H1 (cell line): ENCODE measurements at regions not wholly inside any gene's neighbourhood (a gene's known extent, or its start where the extent isn't known, plus 50 kb on each side); places are given as distances from the start of the nearest gene placed in this dataset.

ENCODE experiments used
- CTCF ChIA-PET: fragments of 300-600 bp; sonication (Branson Sonifier 250); formaldehyde crosslinking; loops from one replicate; lab custom pipeline; 2021; ENCODE audit not compliant: partially characterized antibody; lab: Charles Lee
- POLR2A ChIA-PET: fragments of 300-600 bp; sonication (Branson Sonifier 250); formaldehyde crosslinking; loops from one replicate; lab custom pipeline; 2021; ENCODE audit warnings: inconsistent platforms; ENCODE audit not compliant: partially characterized antibody; lab: Charles Lee
- DNase-seq, 2 experiments: peaks; one replicate each; pipeline versions ENCODE4 v3.0.0 to v3.0.0-alpha.2; 2010 to 2022; ENCODE audit warnings: low spot score in 2 of 2, low read depth in 1 of 2, mixed read lengths in 1 of 2
- FAIRE-seq: peaks from 2 replicates; lab custom pipeline; 2011; peaks lifted over from hg19 to GRCh38; lab: Jason Lieb, UNC
- H2AFZ ChIP-seq: 2 replicates; pipeline ENCODE4 v1.8.1; 2012; ENCODE audit warnings: low read length, inconsistent platforms
- H2AK5ac ChIP-seq: 2 replicates; pipeline ENCODE4 v1.6.1; 2013; ENCODE audit warnings: low read depth, low read length
- H2BK120ac ChIP-seq: replicated peaks from 2 replicates; pipeline ENCODE3; 2013; ENCODE audit warnings: low read depth, low read length, inconsistent platforms
- H2BK12ac ChIP-seq: 2 replicates; pipeline ENCODE4 v1.6.1; 2013; ENCODE audit warnings: low read depth, low read length
- H2BK15ac ChIP-seq: 2 replicates; pipeline ENCODE4 v1.6.1; 2013; ENCODE audit warnings: low read length
- H2BK20ac ChIP-seq: 2 replicates; pipeline ENCODE4 v1.6.1; 2013; ENCODE audit warnings: low read length
- H2BK5ac ChIP-seq: 2 replicates; pipeline ENCODE4 v1.6.1; 2013; ENCODE audit warnings: low read depth, low read length
- H3K14ac ChIP-seq: 2 replicates; pipeline ENCODE4 v1.6.1; 2013; ENCODE audit warnings: inconsistent platforms; ENCODE audit not compliant: insufficient read length
- H3K18ac ChIP-seq: 2 replicates; pipeline ENCODE4 v1.6.1; 2013; ENCODE audit warnings: low read length; ENCODE audit errors: extremely low read depth
- H3K23ac ChIP-seq: 2 replicates; pipeline ENCODE4 v1.6.1; 2013; ENCODE audit warnings: inconsistent platforms; ENCODE audit not compliant: insufficient read length
- H3K23me2 ChIP-seq: 2 replicates; pipeline ENCODE4 v1.6.1; 2013; ENCODE audit warnings: low read depth, low read length
- H3K27ac ChIP-seq: 2 replicates; pipeline ENCODE4 v1.6.1; 2011; ENCODE audit warnings: low read depth, low read length, inconsistent platforms
- H3K27me3 ChIP-seq, 4 experiments: replicated peaks in 1 of 4; 1 replicate in 1 of 4; 2 replicates in 3 of 4; pipeline versions ENCODE4 v1.6.1 to v1.8.1; 2011 to 2013; ENCODE audit warnings: low read length in 3 of 4, mild to moderate bottlenecking in 3 of 4, inconsistent platforms in 2 of 4, mixed read lengths in 2 of 4, moderate library complexity in 1 of 4; ENCODE audit not compliant: control insufficient read depth in 3 of 4, insufficient read depth in 3 of 4; ENCODE audit errors: extremely low read depth in 1 of 4
- H3K36me3 ChIP-seq, 4 experiments: 2 replicates each; pipeline versions ENCODE4 v1.6.1 to v1.8.1; 2011 to 2013; ENCODE audit warnings: mild to moderate bottlenecking in 4 of 4, low read length in 3 of 4, moderate library complexity in 2 of 4, control low read depth in 1 of 4, inconsistent platforms in 1 of 4; ENCODE audit not compliant: insufficient read depth in 4 of 4, control insufficient read depth in 2 of 4
- H3K4ac ChIP-seq: replicated peaks from 2 replicates; pipeline ENCODE3; 2013; ENCODE audit warnings: low read length, low read depth, mixed read lengths, inconsistent platforms; ENCODE audit not compliant: insufficient read length
- H3K4me1 ChIP-seq, 4 experiments: replicated peaks in 1 of 4; 1 replicate in 1 of 4; 2 replicates in 3 of 4; pipeline versions ENCODE4 v1.6.1 to v1.8.1; 2011 to 2013; ENCODE audit warnings: low read length in 3 of 4, inconsistent platforms in 2 of 4, mixed read lengths in 1 of 4; ENCODE audit not compliant: insufficient read depth in 4 of 4, control insufficient read depth in 3 of 4
- H3K4me2 ChIP-seq, 2 experiments: 2 replicates each; pipeline versions ENCODE4 v1.6.1 to v1.8.1; 2011 to 2013; ENCODE audit warnings: low read depth in 2 of 2, low read length in 2 of 2, control low read depth in 1 of 2, inconsistent platforms in 1 of 2, mild to moderate bottlenecking in 1 of 2; ENCODE audit not compliant: insufficient read depth in 1 of 2
- H3K4me3 ChIP-seq, 4 experiments: fragments of 200-600, 300-600 bp in 1 of 4; sonication (generic), shearing (Covaris generic), sonication (Bioruptor Twin) in 1 of 4; 2 replicates each; pipeline versions ENCODE4 v1.5.1 to v1.8.1; 2011 to 2016; ENCODE audit warnings: low read length in 4 of 4, low read depth in 3 of 4, control low read depth in 2 of 4, inconsistent platforms in 2 of 4, mild to moderate bottlenecking in 2 of 4, mixed read lengths in 1 of 4, moderate library complexity in 1 of 4; ENCODE audit not compliant: insufficient read depth in 2 of 4; ENCODE audit errors: extremely low read depth in 1 of 4
- H3K56ac ChIP-seq: replicated peaks from 2 replicates; pipeline ENCODE3; 2013; ENCODE audit warnings: low read depth, mild to moderate bottlenecking, mixed read lengths, low read length, inconsistent platforms; ENCODE audit not compliant: insufficient read length
- H3K79me1 ChIP-seq: 2 replicates; pipeline ENCODE4 v1.6.1; 2013; ENCODE audit warnings: low read depth, low read length, control low read depth
- H3K79me2 ChIP-seq, 2 experiments: 2 replicates each; pipeline versions ENCODE4 v1.6.1 to v1.8.1; 2012 to 2013; ENCODE audit warnings: low read length in 2 of 2, mild to moderate bottlenecking in 2 of 2, inconsistent platforms in 1 of 2; ENCODE audit not compliant: insufficient read depth in 2 of 2, control insufficient read depth in 1 of 2
- H3K9ac ChIP-seq, 4 experiments: replicated peaks in 1 of 4; 1 replicate in 1 of 4; 2 replicates in 3 of 4; pipeline versions ENCODE4 v1.6.1 to v1.8.1; 2011 to 2013; ENCODE audit warnings: low read depth in 3 of 4, low read length in 3 of 4, control low read depth in 2 of 4, mild to moderate bottlenecking in 2 of 4, moderate library complexity in 2 of 4, inconsistent platforms in 1 of 4; ENCODE audit errors: extremely low read depth in 1 of 4
- H3K9me3 ChIP-seq, 2 experiments: 2 replicates each; pipeline versions ENCODE4 v1.6.1 to v1.8.1; 2012 to 2013; ENCODE audit warnings: mild to moderate bottlenecking in 2 of 2, moderate library complexity in 2 of 2, control low read depth in 1 of 2, inconsistent platforms in 1 of 2, low read depth in 1 of 2, low read length in 1 of 2, mixed read lengths in 1 of 2; ENCODE audit not compliant: insufficient read depth in 2 of 2
- H4K20me1 ChIP-seq, 2 experiments: replicated peaks in 1 of 2; 2 replicates each; pipeline versions ENCODE3 to v1.8.1; 2011 to 2013; ENCODE audit warnings: inconsistent platforms in 2 of 2, low read length in 2 of 2, mild to moderate bottlenecking in 1 of 2; ENCODE audit not compliant: insufficient read depth in 2 of 2, control insufficient read depth in 1 of 2
- H4K5ac ChIP-seq: 2 replicates; pipeline ENCODE4 v1.6.1; 2013; ENCODE audit warnings: low read length, low read depth, mixed read lengths, inconsistent platforms; ENCODE audit not compliant: insufficient read length
- H4K8ac ChIP-seq: 2 replicates; pipeline ENCODE4 v1.8.0; 2013; ENCODE audit warnings: mild to moderate bottlenecking, moderate library complexity, low read length, inconsistent platforms; ENCODE audit not compliant: insufficient read depth; ENCODE audit errors: extremely low read depth
- H4K91ac ChIP-seq: replicated peaks from 2 replicates; pipeline ENCODE3; 2013; ENCODE audit warnings: low read length, mixed read lengths, inconsistent platforms; ENCODE audit not compliant: insufficient read length
- BACH1 ChIP-seq: IDR thresholded peaks from 2 replicates; pipeline ENCODE4 v1.6.1; 2012; ENCODE audit warnings: low read length, improper control_type of control experiment
- E2F6 ChIP-seq: IDR thresholded peaks from 2 replicates; pipeline ENCODE4 v1.6.1; 2012; ENCODE audit warnings: inconsistent platforms
- EP300 ChIP-seq, 2 experiments: IDR thresholded peaks; 1 replicate in 1 of 2; 2 replicates in 1 of 2; pipeline ENCODE4 v1.6.1; 2011 to 2012; ENCODE audit warnings: low read depth in 2 of 2, low read length in 2 of 2, mild to moderate bottlenecking in 2 of 2, borderline replicate concordance in 1 of 2, inconsistent platforms in 1 of 2, moderate library complexity in 1 of 2
- FOSL1 ChIP-seq: IDR thresholded peaks from 2 replicates; pipeline ENCODE4 v1.6.1; 2011; ENCODE audit warnings: mild to moderate bottlenecking, low read depth, low read length, moderate library complexity; ENCODE audit not compliant: insufficient read depth
- GABPA ChIP-seq: IDR thresholded peaks from 2 replicates; pipeline ENCODE4 v1.6.1; 2011; ENCODE audit warnings: mild to moderate bottlenecking, low read length, moderate library complexity, borderline replicate concordance; ENCODE audit not compliant: insufficient read depth
- HDAC6 ChIP-seq: IDR thresholded peaks from one replicate; pipeline ENCODE4 v1.7.1; 2012; ENCODE audit warnings: low read depth, mild to moderate bottlenecking, inconsistent platforms, low read length, moderate library complexity
- KDM1A ChIP-seq: fragments of 200-600, 300-600 bp; sonication (generic); IDR thresholded peaks from 2 replicates; pipeline ENCODE4 v1.7.1; 2016; ENCODE audit warnings: mild to moderate bottlenecking, low read length, borderline replicate concordance
- MAFK ChIP-seq: IDR thresholded peaks from 2 replicates; pipeline ENCODE4 v1.6.1; 2012; ENCODE audit warnings: low read depth, mild to moderate bottlenecking, improper control_type of control experiment, low read length
- NRF1 ChIP-seq: IDR thresholded peaks from 2 replicates; pipeline ENCODE4 v1.6.1; 2011; ENCODE audit warnings: mild to moderate bottlenecking, low read depth, low read length, improper control_type of control experiment
- SIN3A ChIP-seq, 2 experiments: IDR thresholded peaks in 1 of 2; conservative IDR thresholded peaks in 1 of 2; 2 replicates each; pipeline ENCODE4 v1.6.1; 2011 to 2012; ENCODE audit warnings: low read length in 2 of 2, improper control_type of control experiment in 1 of 2, low read depth in 1 of 2, mild to moderate bottlenecking in 1 of 2
- SP2 ChIP-seq: IDR thresholded peaks from 2 replicates; pipeline ENCODE4 v1.6.1; 2012; ENCODE audit warnings: mild to moderate bottlenecking, low read length, inconsistent platforms
- TAF7 ChIP-seq: optimal IDR thresholded peaks from 2 replicates; pipeline ENCODE3; 2011; ENCODE audit warnings: low read depth, mild to moderate bottlenecking, inconsistent platforms, low read length, moderate library complexity, borderline replicate concordance
- TCF12 ChIP-seq: IDR thresholded peaks from 2 replicates; pipeline ENCODE4 v1.6.1; 2011; ENCODE audit warnings: low read depth, mild to moderate bottlenecking, low read length
- WGBS, 2 experiments: shearing (Covaris generic) in 1 of 2; methylation state at CpG; one replicate each; pipeline versions ENCODE4 v1.1.6 to v1.1.7; 2013 to 2015; ENCODE audit warnings: low lambda C conversion rate in 2 of 2, mixed read lengths in 2 of 2, inconsistent platforms in 1 of 2, low coverage in 1 of 2, missing lambda C conversion rate in 1 of 2; ENCODE audit not compliant: insufficient replicate concordance in 2 of 2, insufficient coverage in 1 of 2, insufficient read length in 1 of 2; ENCODE audit errors: extremely low coverage in 1 of 2, missing lambda C conversion rate in 1 of 2; 5-methylcytosine and 5-hydroxymethylcytosine counted together

GRCh38 chr4:20408611-20409010, 156.9 kb downstream of the SLIT2 start:
- no peak overlapping the region for H4K91ac ChIP-seq
- no peaks in the 10 kb centered on the region for H3K4me1 ChIP-seq
- FAIRE-seq (no peak), DNase-seq (no peak)
- H2AFZ ChIP-seq, result 0 out of 2 replicates have a peak overlapping the region, but pooled peaks have one; percentile 72
- no peak overlapping the region for H2AK5ac ChIP-seq
- POLR2A ChIA-PET, result no interaction called here
- no peak overlapping the region for H3K14ac ChIP-seq
- H3K79me1 ChIP-seq, result no peaks in the 10 kb centered on the region
- H3K23ac ChIP-seq, result no peak overlapping the region
- no peaks in the 10 kb centered on the region for H3K23me2 ChIP-seq
- no peak overlapping the region for H4K5ac ChIP-seq
- no peak overlapping the region for H2BK5ac ChIP-seq
- WGBS, 2 experiments, result 98% methylated on average over 3 of the region's 3 CpGs; no CpG with 5 or more reads in 1 of the 2 experiments
- no peak overlapping the region for H3K4me3 ChIP-seq
- H2BK12ac ChIP-seq, result no peak overlapping the region
- no peak overlapping the region for H3K4ac ChIP-seq
- H4K20me1 ChIP-seq, result no peaks in the 10 kb centered on the region
- H3K56ac ChIP-seq, result no peak overlapping the region
- no peaks in the 10 kb centered on the region for H3K36me3 ChIP-seq
- H3K4me2 ChIP-seq, result no peak overlapping the region
- H3K79me2 ChIP-seq, result no peaks in the 10 kb centered on the region
- no peaks in the 10 kb centered on the region for H3K27me3 ChIP-seq
- no peak overlapping the region for H3K27ac ChIP-seq
- H2BK20ac ChIP-seq, result no peak overlapping the region
- H3K9ac ChIP-seq, result no peak overlapping the region
- no peak overlapping the region for H3K18ac ChIP-seq
- CTCF ChIA-PET, result interaction anchor here (0.6 to 3.4 kb wide), 8 partner anchors 9 to 1205 kb away, joined by 3 to 22 read pairs (median 4); no protein-coding TSS in a partner anchor
- no peak overlapping the region for H2BK120ac ChIP-seq
- H2BK15ac ChIP-seq, result no peak overlapping the region
- no peak overlapping the region for H4K8ac ChIP-seq
- no peaks in the 10 kb centered on the region for H3K9me3 ChIP-seq
- TF ChIP-seq SIN3A (conservative IDR thresholded peaks at IDR 0.05 in 1 of 2, IDR thresholded peaks at IDR 0.05 in 1 of 2; ENCODE audit: low read depth in 1 of 2, low read length in 2 of 2) (no peak), NRF1 (no peak), EP300 (IDR thresholded peaks at IDR 0.05; ENCODE audit: borderline replicate concordance in 1 of 2, low read depth in 2 of 2, low read length in 2 of 2) (no peak), MAFK (no peak), BACH1 (no peak), FOSL1 (no peak), TCF12 (no peak), TAF7 (no peak), E2F6 (no peak), HDAC6 (no peak), GABPA (no peak), KDM1A (no peak), SP2 (no peak)
